ENCODE measurements at regions not wholly inside any gene's neighbourhood (a gene's known extent, or its start where the extent isn't known, plus 50 kb on each side); places are given as distances from the start of the nearest gene placed in this dataset.
"Not testable (repeated sequence)": the region's sequence is repeated elsewhere in the genome, so short reads cannot be mapped to it uniquely, and the experiment has no call there.

DNA sequence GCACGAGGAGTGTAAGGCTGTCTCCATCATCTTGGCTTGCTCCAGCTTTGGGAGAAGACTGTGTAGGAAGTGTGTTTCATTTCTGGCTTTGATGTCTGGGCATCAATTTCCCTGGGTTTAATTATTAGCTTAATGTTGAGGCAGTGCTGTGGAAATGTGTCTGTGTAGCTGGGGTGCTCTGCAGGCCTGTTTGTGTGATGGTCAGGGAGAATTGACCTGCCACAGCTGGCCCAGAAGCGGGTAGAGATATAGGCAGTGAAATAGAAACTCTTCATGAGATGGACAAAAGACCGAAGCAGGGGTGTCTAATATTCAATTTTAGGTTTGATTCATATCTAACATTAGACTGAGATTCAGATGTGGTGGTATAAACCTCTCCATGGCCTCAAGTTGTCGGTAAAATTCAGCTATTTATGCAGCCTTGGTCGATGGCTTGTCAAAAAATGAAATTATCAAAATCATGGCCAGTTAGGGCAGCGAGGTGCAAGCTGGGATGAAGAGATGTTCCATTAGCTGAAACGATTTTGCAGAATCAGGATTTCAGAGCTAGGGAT lies 95.3 kb upstream of the SNX9 start:
- no peaks in the 10 kb centered on the region for H3K36me3 ChIP-seq
- no peak overlapping the region for H3K4me3 ChIP-seq
- no peak for DNase-seq (ENCODE audit: low spot score in 2 of 2)
- 65 to 74% methylated on average over 7 of the region's 7 CpGs for WGBS, 2 donors
- H3K27ac ChIP-seq = peak overlapping the region in 3 of 4 donors; percentile 41 to 84 (median 45)
- H3K4me1 ChIP-seq = peaks cover 0 to 24% (median 4%) of the 10 kb centered on the region in 4 donors
- no peaks in the 10 kb centered on the region for H3K27me3 ChIP-seq
- TF ChIP-seq EP300 (IDR thresholded peaks at IDR 0.05) = no peak
- no peak for TF ChIP-seq POLR2A (IDR thresholded peaks at IDR 0.05)
- TF ChIP-seq CTCF (IDR thresholded peaks at IDR 0.05) = no peak
- peaks cover 0 to 19% (median 2%) of the 10 kb centered on the region in 4 donors for H3K9me3 ChIP-seq

DNA sequence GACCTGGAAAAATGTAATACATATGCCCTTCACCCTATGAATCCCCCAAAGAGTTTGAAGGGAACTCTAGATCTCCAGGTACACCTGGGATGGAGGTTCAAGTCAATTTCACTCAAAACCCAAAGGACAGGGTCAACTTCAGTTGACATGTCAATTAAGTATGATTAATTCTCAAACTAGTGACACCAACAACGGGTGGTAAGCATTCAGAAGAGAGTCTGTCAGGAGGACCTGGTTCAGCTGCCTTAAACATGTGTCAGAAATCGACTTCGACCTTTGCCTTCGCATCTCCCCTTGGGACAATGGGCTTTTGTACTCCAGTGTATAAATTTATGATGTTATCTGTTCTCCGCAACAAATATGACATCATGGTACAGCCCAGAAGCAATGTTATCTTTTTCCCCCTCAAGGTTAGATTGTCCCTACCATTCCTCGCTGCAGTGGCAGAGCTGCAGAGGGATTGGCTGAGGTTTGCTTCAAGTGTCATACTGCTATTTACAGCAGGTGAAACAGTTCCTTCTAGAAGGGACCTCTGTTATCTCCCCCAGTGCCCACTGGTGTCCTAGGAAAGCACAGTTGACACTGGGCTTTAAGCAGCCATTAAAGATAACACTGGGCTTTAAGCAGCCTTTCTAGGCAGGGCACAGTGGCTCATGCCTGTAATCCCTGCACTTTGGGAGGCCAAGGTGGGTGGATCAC lies 94.7 kb upstream of the SNX9 start:
- Histone ChIP-seq H3K4me3 (no peak overlapping the region), H3K4me1 (peaks cover 0 to 17% (median 4%) of the 10 kb centered on the region in 4 donors), H3K27me3 (no peaks in the 10 kb centered on the region), H3K9me3 (peaks cover 0 to 19% (median 2%) of the 10 kb centered on the region in 4 donors), H3K36me3 (no peaks in the 10 kb centered on the region), H3K27ac (peak overlapping the region in 1 of 4 donors; percentile 84)
- no peak for TF ChIP-seq EP300 (IDR thresholded peaks at IDR 0.05)
- no peak for TF ChIP-seq POLR2A (IDR thresholded peaks at IDR 0.05)
- TF ChIP-seq CTCF (IDR thresholded peaks at IDR 0.05) = no peak
- DNase-seq (ENCODE audit: low spot score in 2 of 2) = no peak
- 61 to 62% methylated on average over 6 of the region's 6 CpGs for WGBS, 2 donors

GRCh38 chr6:157731221-157731620 lies 91.8 kb upstream of the SNX9 start:
- H3K4me1 ChIP-seq = peaks cover 0 to 11% (median 4%) of the 10 kb centered on the region in 4 donors
- H3K4me3 ChIP-seq = no peak overlapping the region
- H3K9me3 ChIP-seq = peaks cover 0 to under 1% (median 0%) of the 10 kb centered on the region in 4 donors
- no peaks in the 10 kb centered on the region for H3K36me3 ChIP-seq
- H3K27ac ChIP-seq = no peak overlapping the region
- no peak for TF ChIP-seq POLR2A (IDR thresholded peaks at IDR 0.05)
- TF ChIP-seq CTCF (IDR thresholded peaks at IDR 0.05) = no peak
- no peak for TF ChIP-seq EP300 (IDR thresholded peaks at IDR 0.05)
- no peaks in the 10 kb centered on the region for H3K27me3 ChIP-seq
- DNase-seq (ENCODE audit: low spot score in 2 of 2) = no peak
- WGBS, 2 donors = 88 to 97% methylated on average over 5 of the region's 5 CpGs

DNA sequence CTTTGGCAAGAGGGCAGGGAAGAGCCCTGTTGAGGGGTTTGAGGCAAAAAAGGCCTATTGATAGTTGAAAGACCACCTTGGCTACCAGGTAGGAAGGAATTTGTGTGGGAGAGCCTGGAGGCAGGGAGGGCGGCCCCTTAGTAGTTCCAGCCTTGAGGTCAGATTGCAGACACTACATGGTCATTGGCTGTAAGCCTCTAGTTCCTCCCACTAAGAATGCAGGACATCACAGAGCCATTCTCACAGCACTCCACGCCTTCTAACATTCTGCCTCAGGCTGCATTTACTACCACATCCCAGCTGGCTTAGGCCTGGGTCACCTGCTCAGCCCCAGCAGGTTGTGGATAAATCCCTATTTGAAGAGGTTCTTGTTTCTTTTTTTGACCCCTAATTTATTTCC lies 91.0 kb upstream of the SNX9 start:
- no peak overlapping the region for H3K4me3 ChIP-seq
- DNase-seq (ENCODE audit: low spot score in 2 of 2) = no peak
- TF ChIP-seq EP300 (IDR thresholded peaks at IDR 0.05) = no peak
- no peak for TF ChIP-seq CTCF (IDR thresholded peaks at IDR 0.05)
- TF ChIP-seq POLR2A (IDR thresholded peaks at IDR 0.05) = no peak
- no peaks in the 10 kb centered on the region for H3K9me3 ChIP-seq
- H3K27ac ChIP-seq = no peak overlapping the region
- WGBS, 2 donors = 83 to 86% methylated on average over 2 of the region's 2 CpGs
- H3K36me3 ChIP-seq = no peaks in the 10 kb centered on the region
- H3K27me3 ChIP-seq = no peaks in the 10 kb centered on the region
- peaks cover 0 to 4% (median 2%) of the 10 kb centered on the region in 4 donors for H3K4me1 ChIP-seq

DNA sequence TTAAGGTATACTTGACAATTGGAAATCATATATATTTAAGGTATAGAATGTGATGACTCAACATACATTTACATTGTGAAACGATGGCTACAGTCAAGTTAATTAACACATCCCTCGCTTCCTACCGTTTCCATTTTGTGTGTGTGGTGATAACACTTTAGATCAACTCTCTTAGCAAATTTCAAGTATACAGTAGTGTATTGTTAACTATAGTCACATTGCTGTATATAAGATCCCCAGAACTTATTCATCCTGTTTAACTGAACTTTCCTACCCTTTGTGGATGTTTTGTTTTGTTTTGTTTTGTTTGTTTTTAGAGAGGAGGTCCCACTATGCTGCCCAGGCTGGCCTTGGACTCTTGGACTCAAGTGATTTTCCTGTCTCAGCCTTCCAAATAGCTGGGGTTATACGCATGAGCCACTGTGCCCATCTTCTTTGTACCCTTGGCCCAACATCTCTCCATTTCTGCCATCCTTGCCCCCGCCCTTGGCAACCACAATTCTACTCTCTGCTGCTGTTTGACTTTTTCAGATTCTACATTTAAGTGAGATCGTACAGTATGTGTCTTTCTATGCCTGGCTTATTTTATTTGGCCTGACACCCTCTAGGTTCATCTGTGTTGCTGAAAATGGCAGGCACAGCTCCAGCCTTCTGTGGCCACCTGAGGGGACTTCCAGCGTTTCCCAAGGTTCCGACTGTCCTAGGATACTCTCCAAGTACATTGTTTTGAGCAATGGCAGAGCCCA lies 90.5 kb upstream of the SNX9 start:
- Histone ChIP-seq H3K9me3 (no peaks in the 10 kb centered on the region), H3K4me3 (no peak overlapping the region), H3K27ac (no peak overlapping the region), H3K4me1 (no peaks in the 10 kb centered on the region), H3K36me3 (no peaks in the 10 kb centered on the region), H3K27me3 (no peaks in the 10 kb centered on the region)
- TF ChIP-seq POLR2A (IDR thresholded peaks at IDR 0.05) (no peak), EP300 (IDR thresholded peaks at IDR 0.05) (no peak), CTCF (IDR thresholded peaks at IDR 0.05) (no peak)
- DNase-seq (ENCODE audit: low spot score in 2 of 2) = no peak
- WGBS, 2 donors = 83 to 89% methylated on average over 8 of the region's 8 CpGs

DNA sequence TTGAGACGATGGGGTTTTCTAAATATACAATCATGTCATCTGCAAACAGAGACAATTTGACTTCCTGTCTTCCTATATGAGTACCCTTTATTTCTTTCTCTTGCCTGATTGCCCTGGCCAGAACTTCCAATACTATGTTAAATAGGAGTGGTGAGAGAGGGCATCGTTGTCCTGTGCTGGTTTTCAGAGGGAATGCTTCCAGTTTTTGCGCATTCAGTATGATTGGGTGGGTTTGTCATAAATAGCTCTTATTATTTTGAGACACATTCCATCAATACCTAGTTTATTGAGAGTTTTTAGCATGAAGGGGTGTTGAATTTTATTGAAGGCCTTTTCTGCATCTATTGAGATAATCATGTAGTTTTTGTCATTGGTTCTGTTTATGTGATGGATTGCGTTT lies 86.5 kb upstream of the SNX9 start:
- not testable (repeated sequence) for H3K9me3 ChIP-seq; H3K4me1 ChIP-seq; H3K4me3 ChIP-seq; H3K36me3 ChIP-seq; H3K27me3 ChIP-seq; H3K27ac ChIP-seq; DNase-seq (ENCODE audit: low spot score in 2 of 2)
- WGBS, 2 donors = 93 to 94% methylated on average over 4 of the region's 4 CpGs

All from tibial nerve (tissue), 4 donors.